ENCODE measurements at regions not wholly inside any gene's neighbourhood (a gene's known extent, or its start where the extent isn't known, plus 50 kb on each side); places are given as distances from the start of the nearest gene placed in this dataset.

GRCh38 chr2:120607996-120608395 is 127.7 kb upstream of the GLI2 start:
- DNase-seq (ENCODE audit: low read depth) = no peak
- no peak overlapping the region for H3K4me3 ChIP-seq (ENCODE audit: control insufficient read depth, low read depth, low read length)
- TF ChIP-seq, protein P1, sequence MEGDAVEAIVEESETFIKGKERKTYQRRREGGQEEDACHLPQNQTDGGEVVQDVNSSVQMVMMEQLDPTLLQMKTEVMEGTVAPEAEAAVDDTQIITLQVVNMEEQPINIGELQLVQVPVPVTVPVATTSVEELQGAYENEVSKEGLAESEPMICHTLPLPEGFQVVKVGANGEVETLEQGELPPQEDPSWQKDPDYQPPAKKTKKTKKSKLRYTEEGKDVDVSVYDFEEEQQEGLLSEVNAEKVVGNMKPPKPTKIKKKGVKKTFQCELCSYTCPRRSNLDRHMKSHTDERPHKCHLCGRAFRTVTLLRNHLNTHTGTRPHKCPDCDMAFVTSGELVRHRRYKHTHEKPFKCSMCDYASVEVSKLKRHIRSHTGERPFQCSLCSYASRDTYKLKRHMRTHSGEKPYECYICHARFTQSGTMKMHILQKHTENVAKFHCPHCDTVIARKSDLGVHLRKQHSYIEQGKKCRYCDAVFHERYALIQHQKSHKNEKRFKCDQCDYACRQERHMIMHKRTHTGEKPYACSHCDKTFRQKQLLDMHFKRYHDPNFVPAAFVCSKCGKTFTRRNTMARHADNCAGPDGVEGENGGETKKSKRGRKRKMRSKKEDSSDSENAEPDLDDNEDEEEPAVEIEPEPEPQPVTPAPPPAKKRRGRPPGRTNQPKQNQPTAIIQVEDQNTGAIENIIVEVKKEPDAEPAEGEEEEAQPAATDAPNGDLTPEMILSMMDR (IDR thresholded peaks at IDR 0.05; ENCODE audit: control insufficient read depth, insufficient read depth, low read depth, low read length, missing control alignments) = no peak

DNA sequence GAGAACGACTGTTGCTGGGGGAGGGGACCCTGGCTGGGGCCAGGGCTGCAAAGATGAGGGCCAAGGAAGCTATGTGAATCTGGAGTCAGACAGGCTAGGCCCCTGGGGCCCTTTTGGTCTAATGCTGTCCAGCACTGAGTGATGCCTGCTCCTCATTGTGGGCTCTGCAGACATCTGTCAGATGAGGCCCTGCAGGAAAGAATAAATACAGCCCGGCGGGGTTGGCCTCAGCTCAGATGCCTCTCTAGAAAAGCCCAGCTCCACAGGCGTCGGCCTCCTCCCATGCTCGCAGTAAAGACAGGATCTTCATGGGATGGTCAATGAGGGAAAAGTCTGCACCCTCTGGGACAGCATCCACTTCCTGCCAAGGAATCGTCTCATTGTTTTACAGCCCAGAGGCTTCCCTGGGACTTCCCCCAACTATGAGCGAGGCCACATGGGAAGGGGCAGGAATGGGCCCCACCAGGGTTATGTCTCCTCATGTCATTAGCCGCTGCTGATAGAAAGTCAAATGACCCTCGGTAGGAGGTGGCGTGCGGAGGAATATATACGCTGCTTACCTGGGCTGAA is 125.8 kb upstream of the GLI2 start:
- TF ChIP-seq, protein P1 (IDR thresholded peaks at IDR 0.05; ENCODE audit: control insufficient read depth, insufficient read depth, low read depth, low read length, missing control alignments) = no peak
- DNase-seq (ENCODE audit: low read depth) = no peak
- H3K4me3 ChIP-seq (ENCODE audit: control insufficient read depth, low read depth, low read length) = no peak overlapping the region

- TF ChIP-seq, protein P1 (IDR thresholded peaks at IDR 0.05; ENCODE audit: control insufficient read depth, insufficient read depth, low read depth, low read length, missing control alignments) = no peak
- H3K4me3 ChIP-seq (ENCODE audit: control insufficient read depth, low read depth, low read length) = no peak overlapping the region
- DNase-seq (ENCODE audit: low read depth) = no peak
Observed at GRCh38 chr2:120611016-120611415, 124.7 kb upstream of the GLI2 start.

DNA sequence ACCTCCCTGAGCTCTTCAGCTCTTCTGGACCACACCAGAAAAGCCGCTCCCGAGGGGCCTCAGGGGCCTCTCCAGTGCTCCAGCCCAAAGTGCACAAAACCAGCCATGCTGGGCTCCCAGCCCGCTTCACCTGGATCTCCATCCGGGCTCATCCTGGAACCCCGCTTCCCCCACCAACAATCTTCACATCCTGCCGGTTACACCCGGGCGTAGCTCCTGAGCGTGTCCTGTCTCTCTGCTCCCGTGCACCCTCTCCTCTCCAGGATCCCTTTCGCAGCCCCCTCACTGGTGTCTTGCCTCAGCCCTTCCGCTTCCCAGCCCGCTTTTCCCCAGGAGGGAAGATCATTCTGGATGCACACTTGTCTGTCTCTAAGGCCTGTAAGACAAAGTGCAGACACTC is 123.7 kb upstream of the GLI2 start:
- no peak for DNase-seq (ENCODE audit: low read depth)
- no peak overlapping the region for H3K4me3 ChIP-seq (ENCODE audit: control insufficient read depth, low read depth, low read length)
- TF ChIP-seq, protein P1 (IDR thresholded peaks at IDR 0.05; ENCODE audit: control insufficient read depth, insufficient read depth, low read depth, low read length, missing control alignments) = no peak

- DNase-seq (ENCODE audit: low read depth) = no peak
- TF ChIP-seq, protein P1 (IDR thresholded peaks at IDR 0.05; ENCODE audit: control insufficient read depth, insufficient read depth, low read depth, low read length, missing control alignments) = no peak
- no peak overlapping the region for H3K4me3 ChIP-seq (ENCODE audit: control insufficient read depth, low read depth, low read length)
Observed at GRCh38 chr2:120612471-120612870, 123.2 kb upstream of the GLI2 start.

GRCh38 chr2:120612931-120613330 is 122.7 kb upstream of the GLI2 start:
- no peak for DNase-seq (ENCODE audit: low read depth)
- TF ChIP-seq, protein P1 (IDR thresholded peaks at IDR 0.05; ENCODE audit: control insufficient read depth, insufficient read depth, low read depth, low read length, missing control alignments) = no peak

More at GRCh38 chr2:120612931-120613330, 122.7 kb upstream of the GLI2 start:
- H3K4me3 ChIP-seq (ENCODE audit: control insufficient read depth, low read depth, low read length) = no peak overlapping the region

Data from AG09309 (cell line).